ENCODE measurements at regions not wholly inside any gene's neighbourhood (a gene's known extent, or its start where the extent isn't known, plus 50 kb on each side); places are given as distances from the start of the nearest gene placed in this dataset.

- no peak overlapping the region for H4K91ac ChIP-seq (ENCODE audit: insufficient read depth, low read depth, low read length)
- no peak overlapping the region for H2BK20ac ChIP-seq (ENCODE audit: low read depth, low read length)
- no TSS peak for BruUV-seq (replicated peaks)
- H4K8ac ChIP-seq (ENCODE audit: low read depth in 2 of 2, low read length in 2 of 2), result no peak overlapping the region
- H3K23ac ChIP-seq (ENCODE audit: low read depth, low read length), result no peak overlapping the region
- H3K4me1 ChIP-seq (ENCODE audit: control insufficient read depth, insufficient read depth, low read length), result peaks cover 1% of the 10 kb centered on the region; the same call in 1 of the 2 replicates
- intact Hi-C loops (cut with micrococcal nuclease) (no loop called here), dilution Hi-C loops (cut with HindIII; ENCODE audit: low sequenced_read_pairs, unreplicated experiment) (no loop called here), in situ Hi-C loops (cut with MboI; ENCODE audit: low sequenced_read_pairs) (no loop called here)
- no peaks in the 10 kb centered on the region for H3K9me3 ChIP-seq (ENCODE audit: control insufficient read depth, insufficient read depth, low read length)
- peaks cover 5% of the 10 kb centered on the region; the same call in 1 of the 2 replicates for H3K27me3 ChIP-seq (ENCODE audit: control insufficient read depth, insufficient read depth, low read length)
- H3K36me3 ChIP-seq (ENCODE audit: control insufficient read depth, insufficient read depth, low read length), result no peaks in the 10 kb centered on the region
- no peak overlapping the region for H4K5ac ChIP-seq (ENCODE audit: low read depth, low read length)
- DNase-seq (no peak), ATAC-seq (ENCODE audit: low read depth) (no peak)
- no CpG with 5 or more reads among the region's 4 CpGs for WGBS, 2 experiments (ENCODE audit: extremely low coverage in 2 of 2, insufficient read length in 1 of 2)
- ChIA-PET CTCF (interaction anchor here (0.9 kb wide), 1 partner anchor 15 kb away, joined by 3 read pairs; no protein-coding TSS in a partner anchor), POLR2A (ENCODE audit: unreplicated experiment) (no interaction called here)
- no peak overlapping the region for H3K18ac ChIP-seq (ENCODE audit: low read depth, low read length)
- H3K56ac ChIP-seq (ENCODE audit: extremely low read depth, insufficient read depth, low read length), result no peak overlapping the region
- no peak overlapping the region for H2BK5ac ChIP-seq (ENCODE audit: low read depth, low read length, poor library complexity, severe bottlenecking)
- no peak overlapping the region for H2BK15ac ChIP-seq (ENCODE audit: low read depth, low read length)
- no peaks in the 10 kb centered on the region for H4K20me1 ChIP-seq (ENCODE audit: insufficient read depth, low read length)
- TF ChIP-seq NFE2L2 (IDR thresholded peaks at IDR 0.05; ENCODE audit: low read depth, low read length), result no peak
- TF ChIP-seq, protein P1, sequence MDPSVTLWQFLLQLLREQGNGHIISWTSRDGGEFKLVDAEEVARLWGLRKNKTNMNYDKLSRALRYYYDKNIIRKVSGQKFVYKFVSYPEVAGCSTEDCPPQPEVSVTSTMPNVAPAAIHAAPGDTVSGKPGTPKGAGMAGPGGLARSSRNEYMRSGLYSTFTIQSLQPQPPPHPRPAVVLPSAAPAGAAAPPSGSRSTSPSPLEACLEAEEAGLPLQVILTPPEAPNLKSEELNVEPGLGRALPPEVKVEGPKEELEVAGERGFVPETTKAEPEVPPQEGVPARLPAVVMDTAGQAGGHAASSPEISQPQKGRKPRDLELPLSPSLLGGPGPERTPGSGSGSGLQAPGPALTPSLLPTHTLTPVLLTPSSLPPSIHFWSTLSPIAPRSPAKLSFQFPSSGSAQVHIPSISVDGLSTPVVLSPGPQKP (IDR thresholded peaks at IDR 0.05; ENCODE audit: borderline replicate concordance, low read depth, low read length), result no peak
- TF ChIP-seq, protein P2, sequence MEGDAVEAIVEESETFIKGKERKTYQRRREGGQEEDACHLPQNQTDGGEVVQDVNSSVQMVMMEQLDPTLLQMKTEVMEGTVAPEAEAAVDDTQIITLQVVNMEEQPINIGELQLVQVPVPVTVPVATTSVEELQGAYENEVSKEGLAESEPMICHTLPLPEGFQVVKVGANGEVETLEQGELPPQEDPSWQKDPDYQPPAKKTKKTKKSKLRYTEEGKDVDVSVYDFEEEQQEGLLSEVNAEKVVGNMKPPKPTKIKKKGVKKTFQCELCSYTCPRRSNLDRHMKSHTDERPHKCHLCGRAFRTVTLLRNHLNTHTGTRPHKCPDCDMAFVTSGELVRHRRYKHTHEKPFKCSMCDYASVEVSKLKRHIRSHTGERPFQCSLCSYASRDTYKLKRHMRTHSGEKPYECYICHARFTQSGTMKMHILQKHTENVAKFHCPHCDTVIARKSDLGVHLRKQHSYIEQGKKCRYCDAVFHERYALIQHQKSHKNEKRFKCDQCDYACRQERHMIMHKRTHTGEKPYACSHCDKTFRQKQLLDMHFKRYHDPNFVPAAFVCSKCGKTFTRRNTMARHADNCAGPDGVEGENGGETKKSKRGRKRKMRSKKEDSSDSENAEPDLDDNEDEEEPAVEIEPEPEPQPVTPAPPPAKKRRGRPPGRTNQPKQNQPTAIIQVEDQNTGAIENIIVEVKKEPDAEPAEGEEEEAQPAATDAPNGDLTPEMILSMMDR (conservative IDR thresholded peaks at IDR 0.05; ENCODE audit: low read depth, low read length), result no peak
- no peak for TF ChIP-seq RCOR1 (IDR thresholded peaks at IDR 0.05; ENCODE audit: insufficient replicate concordance, low read length)
- TF ChIP-seq CHD1 (IDR thresholded peaks at IDR 0.05; ENCODE audit: low read depth, low read length), result no peak
- no peak for TF ChIP-seq FOS (IDR thresholded peaks at IDR 0.05; ENCODE audit: low read depth, low read length)
- TF ChIP-seq, protein P3, sequence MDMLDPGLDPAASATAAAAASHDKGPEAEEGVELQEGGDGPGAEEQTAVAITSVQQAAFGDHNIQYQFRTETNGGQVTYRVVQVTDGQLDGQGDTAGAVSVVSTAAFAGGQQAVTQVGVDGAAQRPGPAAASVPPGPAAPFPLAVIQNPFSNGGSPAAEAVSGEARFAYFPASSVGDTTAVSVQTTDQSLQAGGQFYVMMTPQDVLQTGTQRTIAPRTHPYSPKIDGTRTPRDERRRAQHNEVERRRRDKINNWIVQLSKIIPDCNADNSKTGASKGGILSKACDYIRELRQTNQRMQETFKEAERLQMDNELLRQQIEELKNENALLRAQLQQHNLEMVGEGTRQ (IDR thresholded peaks at IDR 0.05; ENCODE audit: low read depth, low read length), result no peak
- no peak for TF ChIP-seq BHLHE40 (IDR thresholded peaks at IDR 0.05; ENCODE audit: low read depth, low read length)
- TF ChIP-seq CEBPB (IDR thresholded peaks at IDR 0.05; ENCODE audit: low read depth, low read length), result no peak
- no peak for TF ChIP-seq RFX5 (IDR thresholded peaks at IDR 0.05; ENCODE audit: low read depth, low read length)
- no peak for TF ChIP-seq SMC3 (IDR thresholded peaks at IDR 0.05; ENCODE audit: low read depth, low read length)
- no peak for TF ChIP-seq POLR2A (IDR thresholded peaks at IDR 0.05; ENCODE audit: low read depth, low read length)
- no peak for TF ChIP-seq MXI1 (IDR thresholded peaks at IDR 0.05; ENCODE audit: borderline replicate concordance, low read depth, low read length)
- no peak for TF ChIP-seq MAZ (IDR thresholded peaks at IDR 0.05; ENCODE audit: borderline replicate concordance, low read depth, low read length)
- TF ChIP-seq RAD21 (IDR thresholded peaks at IDR 0.05; ENCODE audit: low read length), result no peak
- no peak for TF ChIP-seq MAFK (IDR thresholded peaks at IDR 0.05; ENCODE audit: low read depth, low read length)
- no peaks in the 10 kb centered on the region for H3K79me1 ChIP-seq (ENCODE audit: low read depth in 1 of 2, low read length in 2 of 2)
- H3K4me2 ChIP-seq (ENCODE audit: low read depth, low read length), result no peak overlapping the region
- no peak overlapping the region for H2BK120ac ChIP-seq (ENCODE audit: low read depth, low read length)
- H3K27ac ChIP-seq (ENCODE audit: insufficient read depth, low read length), result no peak overlapping the region
- no peak overlapping the region for H2AK5ac ChIP-seq (ENCODE audit: low read depth, low read length)
- H3K9me1 ChIP-seq (ENCODE audit: insufficient read depth, low read length), result no peaks in the 10 kb centered on the region
- no peak overlapping the region for H2AFZ ChIP-seq (replicated peaks; ENCODE audit: low read length, poor library complexity)
- H3K9ac ChIP-seq (ENCODE audit: low read depth, low read length), result no peak overlapping the region
- no peak overlapping the region for H2AK9ac ChIP-seq (replicated peaks; ENCODE audit: low read depth, low read length, poor library complexity)
- no peak overlapping the region for H3K4ac ChIP-seq (ENCODE audit: low read depth, low read length)
- no peak overlapping the region for H3K4me3 ChIP-seq (ENCODE audit: insufficient read depth, low read depth, low read length)
- H3K14ac ChIP-seq (replicated peaks; ENCODE audit: low read depth, low read length), result no peak overlapping the region
These were observed 120.4 kb upstream of the RHOBTB1 start for GRCh38 chr10:61064356-61064755.
